CD14-positive monocyte (primary cell): ENCODE measurements at regions not wholly inside any gene's neighbourhood (a gene's known extent, or its start where the extent isn't known, plus 50 kb on each side); places are given as distances from the start of the nearest gene placed in this dataset.
A peak's percentile ranks its signal among the peaks of the same experiment; 100 is the strongest.

Experiments used
- DNase-seq, 3 donors: peaks; one replicate each; pipeline ENCODE4 v3.0.0-alpha.2; 2011 to 2022
- H2AFZ ChIP-seq: 2 replicates; pipeline ENCODE4 v1.6.0; 2012; ENCODE audit warnings: mild to moderate bottlenecking, low read depth, low read length, inconsistent platforms; ENCODE audit not compliant: insufficient read depth, poor library complexity, severe bottlenecking
- H3K27ac ChIP-seq, 2 donors: 1 replicate in 1 of 2; 2 replicates in 1 of 2; pipeline ENCODE4 v1.5.1; 2012 to 2013; ENCODE audit warnings: low read length in 2 of 2, control low read depth in 1 of 2, inconsistent platforms in 1 of 2, low read depth in 1 of 2, mild to moderate bottlenecking in 1 of 2
- H3K27me3 ChIP-seq, 2 donors: one replicate each; pipeline versions ENCODE4 v1.6.0 to v1.6.1; 2011 to 2013; ENCODE audit warnings: low read length in 2 of 2; ENCODE audit not compliant: control insufficient read depth in 2 of 2, insufficient read depth in 2 of 2
- H3K36me3 ChIP-seq, 2 donors: replicated peaks in 1 of 2; 1 replicate in 1 of 2; 2 replicates in 1 of 2; pipeline versions ENCODE4 v1.5.1 to v1.6.1; 2012 to 2013; ENCODE audit warnings: low read length in 2 of 2, control low read depth in 1 of 2, inconsistent platforms in 1 of 2, mild to moderate bottlenecking in 1 of 2; ENCODE audit not compliant: insufficient read depth in 2 of 2, control insufficient read depth in 1 of 2
- H3K4me1 ChIP-seq, 2 donors: 1 replicate in 1 of 2; 2 replicates in 1 of 2; pipeline versions ENCODE4 v1.5.1 to v1.6.1; 2012 to 2013; ENCODE audit warnings: low read length in 2 of 2, control low read depth in 1 of 2, inconsistent platforms in 1 of 2, mild to moderate bottlenecking in 1 of 2, moderate library complexity in 1 of 2; ENCODE audit not compliant: insufficient read depth in 2 of 2, control insufficient read depth in 1 of 2
- H3K4me2 ChIP-seq: replicated peaks from 2 replicates; pipeline ENCODE3; 2012; ENCODE audit warnings: low read length, moderate library complexity, mild to moderate bottlenecking; ENCODE audit not compliant: poor library complexity, severe bottlenecking; ENCODE audit errors: extremely low read depth
- H3K4me3 ChIP-seq, 3 experiments: fragments of 200-600 bp in 1 of 3; sonication (generic) in 1 of 3; replicated peaks in 1 of 3; 1 replicate in 2 of 3; 2 replicates in 1 of 3; pipeline ENCODE4 v1.5.1; 2011 to 2013; ENCODE audit warnings: low read length in 3 of 3, mild to moderate bottlenecking in 3 of 3, control low read depth in 2 of 3, low read depth in 2 of 3, inconsistent platforms in 1 of 3, moderate library complexity in 1 of 3
- H3K79me2 ChIP-seq: 2 replicates; pipeline ENCODE4 v1.6.0; 2012; ENCODE audit warnings: mild to moderate bottlenecking, control low read depth, inconsistent platforms, low read length, moderate library complexity; ENCODE audit not compliant: insufficient read depth
- H3K9ac ChIP-seq: 2 replicates; pipeline ENCODE4 v1.6.0; 2017; ENCODE audit warnings: low read length, mild to moderate bottlenecking; ENCODE audit not compliant: insufficient read depth, poor library complexity, severe bottlenecking
- H3K9me3 ChIP-seq, 2 donors: replicated peaks in 1 of 2; 1 replicate in 1 of 2; 2 replicates in 1 of 2; pipeline versions ENCODE4 v1.5.1 to v1.6.1; 2012 to 2013; ENCODE audit warnings: low read length in 2 of 2, control low read depth in 1 of 2; ENCODE audit not compliant: control insufficient read depth in 1 of 2, insufficient read depth in 1 of 2
- H4K20me1 ChIP-seq: 2 replicates; pipeline ENCODE4 v1.6.0; 2012; ENCODE audit warnings: mild to moderate bottlenecking, low read length, control low read depth, moderate library complexity; ENCODE audit not compliant: insufficient read depth
- H3K27ac Mint-ChIP-seq, 7 donors: one replicate each; pipeline ENCODE4 v1.8.0; 2020; ENCODE audit warnings: mild to moderate bottlenecking in 7 of 7, mixed read lengths in 7 of 7, moderate library complexity in 6 of 7, inconsistent platforms in 2 of 7
- H3K27me3 Mint-ChIP-seq, 3 donors: one replicate each; pipeline ENCODE4 v1.8.0; 2021 to 2022; ENCODE audit warnings: low read depth in 3 of 3, mild to moderate bottlenecking in 3 of 3, mixed read lengths in 3 of 3, moderate library complexity in 3 of 3, inconsistent platforms in 1 of 3
- H3K36me3 Mint-ChIP-seq, 2 donors: one replicate each; pipeline ENCODE4 v1.8.0; 2020; ENCODE audit warnings: mixed read lengths in 2 of 2, inconsistent platforms in 1 of 2, mild to moderate bottlenecking in 1 of 2
- H3K4me1 Mint-ChIP-seq: one replicate; pipeline ENCODE4 v1.8.0; 2020; ENCODE audit warnings: mild to moderate bottlenecking, mixed read lengths
- H3K4me3 Mint-ChIP-seq, 2 donors: one replicate each; pipeline ENCODE4 v1.8.0; 2020; ENCODE audit warnings: mild to moderate bottlenecking in 2 of 2, mixed read lengths in 2 of 2, moderate library complexity in 1 of 2
- H3K9me3 Mint-ChIP-seq, 7 donors: one replicate each; pipeline ENCODE4 v1.8.0; 2020 to 2022; ENCODE audit warnings: mixed read lengths in 7 of 7, mild to moderate bottlenecking in 6 of 7, moderate library complexity in 6 of 7, inconsistent platforms in 2 of 7
- CTCF ChIP-seq: fragments of 200-600 bp; IDR thresholded peaks from one replicate; pipeline ENCODE4 v1.8.0; 2022; ENCODE audit warnings: antibody characterized with exemption, mild to moderate bottlenecking
- WGBS: methylation state at CpG from one replicate; pipeline ENCODE4 v1.1.5; 2013; ENCODE audit warnings: missing lambda C conversion rate; ENCODE audit not compliant: insufficient coverage; 5-methylcytosine and 5-hydroxymethylcytosine counted together
- intact Hi-C, 2 donors: fragments of 100-400 bp; cut with micrococcal nuclease; formaldehyde crosslinking; loops; one replicate each; pipeline versions ENCODE4 v1.15.0 to v1.15.1; 2023

- peaks cover 63 to 70% of the 10 kb centered on the region in 2 donors for H3K4me1 ChIP-seq
- WGBS, result 93% methylated on average over 11 of the region's 11 CpGs
- peaks cover 0 to 6% (median 2%) of the 10 kb centered on the region in 7 donors for H3K9me3 Mint-ChIP-seq
These were observed 183.1 kb downstream of the FAM43A start for GRCh38 chr3:194868831-194869230.

GRCh38 chr3:194869482-194870169 is 183.9 kb downstream of the FAM43A start:
- peak in 1 of 3 donors; percentile 18 for DNase-seq
- Mint-ChIP-seq H3K9me3 (peaks cover 0 to 6% (median 2%) of the 10 kb centered on the region in 7 donors), H3K4me3 (no peak overlapping the region), H3K27me3 (peaks cover 0 to 2% (median 1%) of the 10 kb centered on the region in 3 donors), H3K36me3 (no peaks in the 10 kb centered on the region), H3K4me1 (peaks cover 69% of the 10 kb centered on the region), H3K27ac (peak overlapping the region in 3 of 7 donors; percentile 9 to 60 (median 31))
- no peaks in the 10 kb centered on the region for H3K9me3 ChIP-seq
- H3K36me3 ChIP-seq, result no peaks in the 10 kb centered on the region
- no peaks in the 10 kb centered on the region for H4K20me1 ChIP-seq
- intact Hi-C loops, result loop anchor here in 1 of 2 donors (5.0 to 10.0 kb wide), 3 partner anchors 63 to 233 kb away; no protein-coding TSS in a partner anchor
- TF ChIP-seq CTCF, result no peak
- no peak overlapping the region for H3K4me3 ChIP-seq
- no peak overlapping the region for H3K4me2 ChIP-seq
- H3K79me2 ChIP-seq, result no peaks in the 10 kb centered on the region
- no peak overlapping the region for H3K9ac ChIP-seq
- no peak overlapping the region for H3K27ac ChIP-seq
- no peak overlapping the region for H2AFZ ChIP-seq
- no peaks in the 10 kb centered on the region for H3K27me3 ChIP-seq
- WGBS, result 94% methylated on average over 9 of the region's 14 CpGs
- H3K4me1 ChIP-seq, result peaks cover 63 to 74% of the 10 kb centered on the region in 2 donors

More at GRCh38 chr3:194868831-194869230, 183.1 kb downstream of the FAM43A start:
- Histone ChIP-seq H3K79me2 (no peaks in the 10 kb centered on the region), H3K27me3 (no peaks in the 10 kb centered on the region), H3K36me3 (no peaks in the 10 kb centered on the region), H4K20me1 (no peaks in the 10 kb centered on the region), H3K9me3 (no peaks in the 10 kb centered on the region), H3K4me3 (no peak overlapping the region), H2AFZ (no peak overlapping the region), H3K4me2 (no peak overlapping the region), H3K9ac (no peak overlapping the region), H3K27ac (no peak overlapping the region)
- no peaks in the 10 kb centered on the region for H3K36me3 Mint-ChIP-seq
- DNase-seq, result no peak
- peak overlapping the region in 2 of 7 donors; percentile 43 to 56 for H3K27ac Mint-ChIP-seq
- H3K4me1 Mint-ChIP-seq, result peaks cover 66% of the 10 kb centered on the region
- no peak for TF ChIP-seq CTCF
- intact Hi-C loops, result no loop called here
- H3K4me3 Mint-ChIP-seq, result peak overlapping the region in 1 of 2 donors; percentile 1
- H3K27me3 Mint-ChIP-seq, result peaks cover 0 to 2% (median 1%) of the 10 kb centered on the region in 3 donors
